Astrocyte (in vitro differentiated cells and primary cell): ENCODE measurements at regions not wholly inside any gene's neighbourhood (a gene's known extent, or its start where the extent isn't known, plus 50 kb on each side); places are given as distances from the start of the nearest gene placed in this dataset.
A peak's percentile ranks its signal among the peaks of the same experiment; 100 is the strongest.

Experiments used
- DNase-seq: peaks from one replicate; pipeline ENCODE4 v3.0.0-alpha.2; 2010; ENCODE audit warnings: low read depth
- FAIRE-seq: peaks from 2 replicates; lab custom pipeline; 2011; peaks lifted over from hg19 to GRCh38; lab: Jason Lieb, UNC
- H2AFZ ChIP-seq: 2 replicates; pipeline ENCODE4 v1.6.0; 2012; ENCODE audit warnings: low read depth, low read length, inconsistent platforms
- H3K27ac ChIP-seq: 2 replicates; pipeline ENCODE4 v1.5.1; 2011; ENCODE audit warnings: low read depth, low read length, inconsistent platforms
- H3K27me3 ChIP-seq: 2 replicates; pipeline ENCODE4 v1.6.0; 2011; ENCODE audit warnings: low read length, inconsistent platforms; ENCODE audit not compliant: insufficient read depth
- H3K36me3 ChIP-seq: 2 replicates; pipeline ENCODE4 v1.5.1; 2011; ENCODE audit warnings: low read length, inconsistent platforms; ENCODE audit not compliant: insufficient read depth
- H3K4me1 ChIP-seq: 2 replicates; pipeline ENCODE4 v1.5.1; 2011; ENCODE audit warnings: low read length, inconsistent platforms; ENCODE audit not compliant: insufficient read depth
- H3K4me2 ChIP-seq: 2 replicates; pipeline ENCODE4 v1.6.0; 2012; ENCODE audit warnings: low read length, inconsistent platforms
- H3K4me3 ChIP-seq: 2 replicates; pipeline ENCODE4 v1.5.1; 2011; ENCODE audit warnings: low read depth, mild to moderate bottlenecking, low read length, inconsistent platforms; ENCODE audit not compliant: insufficient read depth
- H3K79me2 ChIP-seq: 2 replicates; pipeline ENCODE4 v1.6.0; 2012; ENCODE audit warnings: mild to moderate bottlenecking, low read length, inconsistent platforms; ENCODE audit not compliant: insufficient read depth
- H3K9ac ChIP-seq: 2 replicates; pipeline ENCODE4 v1.6.0; 2012; ENCODE audit warnings: mild to moderate bottlenecking, low read length, inconsistent platforms
- H3K9me3 ChIP-seq: 2 replicates; pipeline ENCODE4 v1.5.1; 2012; ENCODE audit warnings: low read depth, mild to moderate bottlenecking, low read length, inconsistent platforms; ENCODE audit not compliant: insufficient read depth
- H4K20me1 ChIP-seq: 2 replicates; pipeline ENCODE4 v1.6.0; 2012; ENCODE audit warnings: low read length, inconsistent platforms; ENCODE audit not compliant: insufficient read depth
- H3K27ac Mint-ChIP-seq: one replicate; pipeline ENCODE4 v1.8.0; 2021; ENCODE audit warnings: mild to moderate bottlenecking, mixed read lengths; ENCODE audit not compliant: unreplicated experiment
- H3K27me3 Mint-ChIP-seq: one replicate; pipeline ENCODE4 v1.8.0; 2021; ENCODE audit warnings: low read depth, mixed read lengths; ENCODE audit not compliant: unreplicated experiment
- H3K36me3 Mint-ChIP-seq: one replicate; pipeline ENCODE4 v1.8.0; 2021; ENCODE audit warnings: low read depth, mixed read lengths; ENCODE audit not compliant: unreplicated experiment
- H3K4me1 Mint-ChIP-seq: one replicate; pipeline ENCODE4 v1.8.0; 2021; ENCODE audit warnings: low read depth, mixed read lengths; ENCODE audit not compliant: unreplicated experiment
- H3K4me3 Mint-ChIP-seq: one replicate; pipeline ENCODE4 v1.8.0; 2021; ENCODE audit warnings: mild to moderate bottlenecking, moderate library complexity, mixed read lengths; ENCODE audit not compliant: unreplicated experiment
- H3K9me3 Mint-ChIP-seq: one replicate; pipeline ENCODE4 v1.8.0; 2021; ENCODE audit warnings: mild to moderate bottlenecking, mixed read lengths; ENCODE audit not compliant: unreplicated experiment
- CTCF ChIP-seq: IDR thresholded peaks from 2 replicates; pipeline ENCODE4 v1.5.1; 2011; ENCODE audit warnings: low read depth, mild to moderate bottlenecking, inconsistent platforms, low read length, moderate library complexity; ENCODE audit not compliant: insufficient read depth
- EZH2 ChIP-seq: IDR thresholded peaks from 2 replicates; pipeline ENCODE4 v1.6.1; 2012; ENCODE audit warnings: mild to moderate bottlenecking, low read length, inconsistent platforms; ENCODE audit not compliant: insufficient read depth

GRCh38 chr4:84235126-84235944 lies 263.8 kb downstream of the NKX6-1 start:
- no peaks in the 10 kb centered on the region for H3K9me3 ChIP-seq
- Mint-ChIP-seq H3K9me3 (peaks cover 6% of the 10 kb centered on the region), H3K36me3 (peaks cover 1% of the 10 kb centered on the region), H3K4me3 (no peak overlapping the region), H3K27me3 (no peaks in the 10 kb centered on the region), H3K27ac (no peak overlapping the region), H3K4me1 (no peaks in the 10 kb centered on the region)
- TF ChIP-seq CTCF (no peak), EZH2 (no peak)
- no peaks in the 10 kb centered on the region for H4K20me1 ChIP-seq
- no peaks in the 10 kb centered on the region for H3K27me3 ChIP-seq
- no peaks in the 10 kb centered on the region for H3K79me2 ChIP-seq
- H3K36me3 ChIP-seq: no peaks in the 10 kb centered on the region
- DNase-seq (no peak), FAIRE-seq (no peak)
- H3K4me3 ChIP-seq: no peak overlapping the region
- H3K27ac ChIP-seq: no peak overlapping the region
- H2AFZ ChIP-seq: no peak overlapping the region
- no peaks in the 10 kb centered on the region for H3K4me1 ChIP-seq
- no peak overlapping the region for H3K4me2 ChIP-seq
- no peak overlapping the region for H3K9ac ChIP-seq

GRCh38 chr4:84232309-84233095 lies 266.6 kb downstream of the NKX6-1 start:
- no peak overlapping the region for H3K4me3 Mint-ChIP-seq
- no peaks in the 10 kb centered on the region for H3K4me1 Mint-ChIP-seq
- H3K27ac Mint-ChIP-seq: no peak overlapping the region
- H3K36me3 ChIP-seq: no peaks in the 10 kb centered on the region
- H3K79me2 ChIP-seq: no peaks in the 10 kb centered on the region
- FAIRE-seq: no peak
- peaks cover 1% of the 10 kb centered on the region for H3K36me3 Mint-ChIP-seq
- H3K27ac ChIP-seq: no peak overlapping the region
- H3K27me3 Mint-ChIP-seq: peaks cover 4% of the 10 kb centered on the region
- H3K9me3 ChIP-seq: no peaks in the 10 kb centered on the region
- H2AFZ ChIP-seq: no peak overlapping the region
- H3K9me3 Mint-ChIP-seq: peaks cover 7% of the 10 kb centered on the region
- no peaks in the 10 kb centered on the region for H3K27me3 ChIP-seq
- peak; percentile 51 for DNase-seq
- H3K4me2 ChIP-seq: no peak overlapping the region
- H3K4me3 ChIP-seq: no peak overlapping the region
- no peak overlapping the region for H3K9ac ChIP-seq
- no peaks in the 10 kb centered on the region for H4K20me1 ChIP-seq
- H3K4me1 ChIP-seq: no peaks in the 10 kb centered on the region
- TF ChIP-seq CTCF (no peak), EZH2 (no peak)
